ENCODE measurements at regions not wholly inside any gene's neighbourhood (a gene's known extent, or its start where the extent isn't known, plus 50 kb on each side); places are given as distances from the start of the nearest gene placed in this dataset.

DNA sequence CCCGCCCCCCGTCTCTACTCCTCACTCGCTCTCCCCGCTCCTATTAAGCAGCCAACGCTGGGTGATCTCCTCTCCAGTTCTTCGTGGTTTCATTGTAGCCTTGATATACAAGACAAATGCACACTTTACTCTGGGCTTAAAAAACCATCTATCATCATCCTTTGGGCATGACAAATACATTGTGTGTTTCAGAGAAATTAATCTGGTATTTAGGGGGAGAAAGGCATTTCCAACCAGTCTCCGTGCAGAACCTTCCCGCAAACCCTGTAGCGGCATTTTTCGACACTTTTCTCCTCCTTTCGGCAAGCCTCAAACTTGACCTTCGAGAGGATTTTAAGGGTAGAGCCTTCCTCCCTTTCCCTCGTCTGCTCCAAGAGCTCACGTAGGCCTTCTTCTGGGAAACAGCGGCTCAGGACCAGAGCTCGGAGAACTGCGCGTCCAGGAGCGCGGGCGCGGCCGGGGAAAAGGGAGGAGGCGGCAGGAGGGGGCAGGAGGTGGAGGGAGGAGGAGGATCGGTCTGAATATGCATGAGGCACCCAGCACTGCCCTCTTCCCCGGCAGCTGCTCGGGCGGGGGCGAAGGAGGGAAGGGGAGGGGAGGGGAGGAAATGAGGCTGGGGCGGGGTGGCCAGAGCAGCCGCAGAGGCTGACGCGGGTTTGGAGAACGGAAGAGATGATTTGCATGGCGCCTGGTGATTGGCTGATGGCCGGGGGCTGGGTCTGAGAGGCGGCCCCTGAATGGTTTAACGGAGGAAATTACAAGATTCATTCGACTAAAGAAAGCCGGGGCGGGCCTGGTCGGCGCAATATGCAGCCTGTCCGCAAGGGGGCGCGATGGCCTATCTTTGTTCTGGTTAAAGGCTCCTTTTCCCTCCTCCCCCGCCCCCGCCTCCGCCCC is 127.5 kb downstream of the TMEM161B start (continued):
- TF ChIP-seq NR4A1 (CRISPR knock-in tag; IDR thresholded peaks at IDR 0.05), result no peak
- no peak for TF ChIP-seq NR4A1 (tag; IDR thresholded peaks at IDR 0.05)
- TF ChIP-seq E2F3 (CRISPR knock-in tag; IDR thresholded peaks at IDR 0.05), result no peak
- 0 out of 2 replicates have a peak, but pooled peaks have one; percentile 15 for TF ChIP-seq ARID3A (IDR thresholded peaks at IDR 0.05; ENCODE audit: borderline replicate concordance, low read depth, low read length)
- no peak for TF ChIP-seq PYGO2 (tag; IDR thresholded peaks at IDR 0.05)
- TF ChIP-seq, protein P1, sequence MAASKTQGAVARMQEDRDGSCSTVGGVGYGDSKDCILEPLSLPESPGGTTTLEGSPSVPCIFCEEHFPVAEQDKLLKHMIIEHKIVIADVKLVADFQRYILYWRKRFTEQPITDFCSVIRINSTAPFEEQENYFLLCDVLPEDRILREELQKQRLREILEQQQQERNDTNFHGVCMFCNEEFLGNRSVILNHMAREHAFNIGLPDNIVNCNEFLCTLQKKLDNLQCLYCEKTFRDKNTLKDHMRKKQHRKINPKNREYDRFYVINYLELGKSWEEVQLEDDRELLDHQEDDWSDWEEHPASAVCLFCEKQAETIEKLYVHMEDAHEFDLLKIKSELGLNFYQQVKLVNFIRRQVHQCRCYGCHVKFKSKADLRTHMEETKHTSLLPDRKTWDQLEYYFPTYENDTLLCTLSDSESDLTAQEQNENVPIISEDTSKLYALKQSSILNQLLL (CRISPR knock-in tag; IDR thresholded peaks at IDR 0.05; ENCODE audit: borderline replicate concordance), result no peak
- no peak for TF ChIP-seq FOXM1 (IDR thresholded peaks at IDR 0.05; ENCODE audit: low read depth)
- no peak for TF ChIP-seq FOXM1 (CRISPR knock-in tag; IDR thresholded peaks at IDR 0.05; ENCODE audit: low read depth)
- no peak for TF ChIP-seq ID3 (CRISPR knock-in tag; IDR thresholded peaks at IDR 0.05)
- no peak for TF ChIP-seq ID3 (tag; IDR thresholded peaks at IDR 0.05)
- TF ChIP-seq ZNF785 (CRISPR knock-in tag; IDR thresholded peaks at IDR 0.05), result no peak
- no peak for TF ChIP-seq MBD1 (CRISPR knock-in tag; IDR thresholded peaks at IDR 0.05)
- TF ChIP-seq MAX (CRISPR knock-in tag; IDR thresholded peaks at IDR 0.05), result 0 out of 2 replicates have a peak, but pooled peaks have one; percentile 22
- no peak for TF ChIP-seq RREB1 (CRISPR knock-in tag; IDR thresholded peaks at IDR 0.05)
- no peak for TF ChIP-seq SMAD4 (CRISPR knock-in tag; conservative IDR thresholded peaks at IDR 0.05)
- TF ChIP-seq SMC3 (conservative IDR thresholded peaks at IDR 0.05; ENCODE audit: insufficient read depth, low read depth, low read length), result peak; percentile 33; the same call in 1 of the 2 replicates

Data from K562 (cell line).